Ishikawa (cell line): ENCODE measurements at regions not wholly inside any gene's neighbourhood (a gene's known extent, or its start where the extent isn't known, plus 50 kb on each side); places are given as distances from the start of the nearest gene placed in this dataset.
A peak's percentile ranks its signal among the peaks of the same experiment; 100 is the strongest.

ENCODE experiments used
- EGR1 ChIP-seq: IDR thresholded peaks from 2 replicates; pipeline ENCODE4 v1.6.1; 2012
- EP300 ChIP-seq: IDR thresholded peaks from 2 replicates; pipeline ENCODE4 v1.6.1; 2012; ENCODE audit warnings: borderline replicate concordance
- TAF1 ChIP-seq: IDR thresholded peaks from 2 replicates; pipeline ENCODE4 v1.6.1; 2012; ENCODE audit warnings: low read depth, mild to moderate bottlenecking
- TEAD4 ChIP-seq: IDR thresholded peaks from 2 replicates; pipeline ENCODE4 v1.6.1; 2012
- YY1 ChIP-seq: IDR thresholded peaks from 2 replicates; pipeline ENCODE4 v1.6.1; 2012; ENCODE audit warnings: low read depth

DNA sequence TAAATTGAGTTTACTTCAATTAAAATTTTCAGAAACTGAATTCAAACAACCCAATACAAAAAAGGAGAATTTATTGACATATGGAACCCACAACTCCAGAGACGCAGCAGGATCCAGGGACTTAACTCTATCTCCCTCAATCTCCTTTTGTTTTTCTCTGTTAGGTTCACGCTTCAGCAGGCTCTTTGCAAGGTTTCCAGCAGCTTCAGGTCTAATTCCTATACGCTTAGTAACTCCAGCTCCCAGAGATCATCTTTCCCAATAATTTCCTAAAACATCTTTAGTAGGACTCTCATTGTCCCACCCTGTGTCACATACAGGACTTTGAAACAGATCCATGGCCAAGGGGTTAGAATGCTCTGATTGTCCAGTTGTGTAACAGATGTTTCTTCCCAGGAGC, 175.2 kb downstream of the RMST start:
- TF ChIP-seq EP300 (peak; percentile 94), TAF1 (no peak), TEAD4 (peak; percentile 88), EGR1 (no peak), YY1 (0 out of 2 replicates have a peak, but pooled peaks have one; percentile 9)
